Neural progenitor cell (in vitro differentiated cells): ENCODE measurements at regions not wholly inside any gene's neighbourhood (a gene's known extent, or its start where the extent isn't known, plus 50 kb on each side); places are given as distances from the start of the nearest gene placed in this dataset.

Source experiments
- EZH2 ChIP-seq: fragments of 200-600 bp; sonication (generic); IDR thresholded peaks from 2 replicates; pipeline ENCODE4 v1.6.1; 2017; ENCODE audit warnings: antibody characterized with exemption, mild to moderate bottlenecking, moderate library complexity
- EZH2phosphoT487 ChIP-seq: fragments of 200-600 bp; sonication (generic); IDR thresholded peaks from 2 replicates; pipeline ENCODE4 v1.6.1; 2017; ENCODE audit warnings: antibody characterized with exemption
- TF ChIP-seq, protein P1 (sequence below): fragments of 200-600 bp; sonication (generic); IDR thresholded peaks from 2 replicates; pipeline ENCODE4 v1.5.1; 2017; ENCODE audit warnings: antibody characterized with exemption, mild to moderate bottlenecking

DNA sequence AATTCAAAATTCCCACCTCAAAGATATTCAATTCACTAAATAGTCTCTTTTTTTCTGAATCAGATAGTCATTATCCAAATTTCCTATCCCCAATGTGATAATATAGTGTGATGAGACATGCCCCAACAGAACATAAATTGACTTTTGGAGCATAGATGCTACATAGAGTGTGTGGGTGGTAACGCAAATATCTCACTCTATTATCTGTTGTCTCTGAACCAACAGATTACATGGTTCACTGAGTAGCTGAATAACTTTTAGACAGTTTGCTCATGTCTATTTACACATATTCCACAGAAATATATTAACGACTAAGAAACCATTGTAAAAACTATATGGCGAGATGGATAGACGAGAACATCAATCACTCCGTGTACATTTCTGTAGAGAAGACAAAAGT, 209.9 kb downstream of the BARHL2 start:
- TF ChIP-seq, protein P1, sequence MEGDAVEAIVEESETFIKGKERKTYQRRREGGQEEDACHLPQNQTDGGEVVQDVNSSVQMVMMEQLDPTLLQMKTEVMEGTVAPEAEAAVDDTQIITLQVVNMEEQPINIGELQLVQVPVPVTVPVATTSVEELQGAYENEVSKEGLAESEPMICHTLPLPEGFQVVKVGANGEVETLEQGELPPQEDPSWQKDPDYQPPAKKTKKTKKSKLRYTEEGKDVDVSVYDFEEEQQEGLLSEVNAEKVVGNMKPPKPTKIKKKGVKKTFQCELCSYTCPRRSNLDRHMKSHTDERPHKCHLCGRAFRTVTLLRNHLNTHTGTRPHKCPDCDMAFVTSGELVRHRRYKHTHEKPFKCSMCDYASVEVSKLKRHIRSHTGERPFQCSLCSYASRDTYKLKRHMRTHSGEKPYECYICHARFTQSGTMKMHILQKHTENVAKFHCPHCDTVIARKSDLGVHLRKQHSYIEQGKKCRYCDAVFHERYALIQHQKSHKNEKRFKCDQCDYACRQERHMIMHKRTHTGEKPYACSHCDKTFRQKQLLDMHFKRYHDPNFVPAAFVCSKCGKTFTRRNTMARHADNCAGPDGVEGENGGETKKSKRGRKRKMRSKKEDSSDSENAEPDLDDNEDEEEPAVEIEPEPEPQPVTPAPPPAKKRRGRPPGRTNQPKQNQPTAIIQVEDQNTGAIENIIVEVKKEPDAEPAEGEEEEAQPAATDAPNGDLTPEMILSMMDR: no peak
- TF ChIP-seq EZH2 (no peak), EZH2phosphoT487 (no peak)
